Cerebellar cortex (tissue), 1 donor: ENCODE measurements at regions not wholly inside any gene's neighbourhood (a gene's known extent, or its start where the extent isn't known, plus 50 kb on each side); places are given as distances from the start of the nearest gene placed in this dataset.
A peak's percentile ranks its signal among the peaks of the same experiment; 100 is the strongest.
"Not testable (repeated sequence)": the region's sequence is repeated elsewhere in the genome, so short reads cannot be mapped to it uniquely, and the experiment has no call there.

Experiments
- DNase-seq: peaks from one replicate; pipeline ENCODE4 v3.0.0-alpha.2; 2015; ENCODE audit warnings: low spot score

- DNase-seq: no peak
These were observed 84.6 kb upstream of the WDR72 start for GRCh38 chr15:53843869-53844569.

DNA sequence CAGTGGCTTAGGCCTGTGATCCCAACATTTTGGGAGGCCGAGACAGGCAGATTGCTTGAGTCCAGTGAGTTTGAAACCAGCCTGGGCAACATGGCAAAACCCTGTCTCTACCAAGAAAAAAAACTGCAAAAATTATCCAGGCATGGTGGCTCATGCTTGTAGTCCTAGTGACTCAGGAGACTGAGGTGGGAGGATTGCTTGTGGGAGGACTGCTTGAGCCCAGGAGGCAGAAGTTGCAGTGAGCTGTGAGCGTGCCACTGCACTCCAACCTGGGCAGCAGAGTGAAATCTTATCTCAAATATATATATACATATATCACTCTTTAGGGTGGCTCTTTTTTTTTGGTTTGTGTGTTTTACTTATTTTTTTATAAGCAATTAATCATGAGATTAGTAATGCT lies 83.7 kb upstream of the WDR72 start:
- no peak for DNase-seq

DNA sequence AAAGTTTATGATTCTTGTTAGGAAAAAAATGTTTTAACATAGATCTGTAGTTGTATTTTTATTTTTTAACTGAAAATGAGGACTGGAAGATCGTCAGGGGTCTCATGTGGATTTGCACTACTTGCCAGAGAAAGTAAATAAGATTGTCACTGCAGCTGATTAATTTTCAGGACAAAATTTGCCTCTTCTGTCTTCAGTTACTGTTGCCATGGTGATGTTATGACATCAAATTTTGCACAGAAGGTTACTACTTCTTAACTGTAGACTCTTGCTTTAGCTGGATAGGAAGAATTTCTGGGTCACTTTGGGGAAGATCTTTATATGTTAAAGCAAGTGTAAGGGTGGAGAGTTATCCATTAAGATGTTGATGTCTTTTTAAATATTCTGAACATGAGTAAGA lies 82.2 kb upstream of the WDR72 start:
- no peak for DNase-seq

GRCh38 chr15:53840681-53841080 lies 81.2 kb upstream of the WDR72 start:
- DNase-seq: no peak

DNA sequence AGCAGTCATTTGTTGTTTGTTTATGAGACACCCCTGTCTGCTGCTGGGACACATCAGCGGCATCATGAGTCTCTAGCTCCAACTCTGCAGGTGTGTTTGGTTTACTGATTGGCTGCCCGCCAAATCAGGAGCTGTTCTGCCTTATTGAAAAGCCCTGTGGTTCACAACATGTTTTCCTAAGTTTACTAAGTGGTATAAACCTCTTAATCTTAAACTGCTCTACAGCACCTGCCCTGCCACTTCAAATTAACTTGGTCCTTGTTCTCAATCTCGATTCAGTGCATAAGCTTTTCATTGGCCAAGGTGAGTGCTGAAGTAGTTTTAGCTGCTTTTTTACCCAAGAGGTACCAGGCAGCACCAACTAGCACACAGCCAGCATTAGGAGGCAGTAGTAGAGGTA lies 77.8 kb upstream of the WDR72 start:
- peak; percentile 44 for DNase-seq

- DNase-seq: no peak
These were observed 77.2 kb upstream of the WDR72 start for GRCh38 chr15:53836618-53837017.

- DNase-seq: no peak
These were observed 75.8 kb upstream of the WDR72 start for GRCh38 chr15:53835309-53835708.

GRCh38 chr15:53834214-53834613 lies 74.8 kb upstream of the WDR72 start:
- peak; percentile 89 for DNase-seq

- DNase-seq: peak; percentile 92
These were observed 73.7 kb upstream of the WDR72 start for GRCh38 chr15:53833134-53833624.

GRCh38 chr15:53831907-53832770 lies 72.7 kb upstream of the WDR72 start:
- no peak for DNase-seq

DNA sequence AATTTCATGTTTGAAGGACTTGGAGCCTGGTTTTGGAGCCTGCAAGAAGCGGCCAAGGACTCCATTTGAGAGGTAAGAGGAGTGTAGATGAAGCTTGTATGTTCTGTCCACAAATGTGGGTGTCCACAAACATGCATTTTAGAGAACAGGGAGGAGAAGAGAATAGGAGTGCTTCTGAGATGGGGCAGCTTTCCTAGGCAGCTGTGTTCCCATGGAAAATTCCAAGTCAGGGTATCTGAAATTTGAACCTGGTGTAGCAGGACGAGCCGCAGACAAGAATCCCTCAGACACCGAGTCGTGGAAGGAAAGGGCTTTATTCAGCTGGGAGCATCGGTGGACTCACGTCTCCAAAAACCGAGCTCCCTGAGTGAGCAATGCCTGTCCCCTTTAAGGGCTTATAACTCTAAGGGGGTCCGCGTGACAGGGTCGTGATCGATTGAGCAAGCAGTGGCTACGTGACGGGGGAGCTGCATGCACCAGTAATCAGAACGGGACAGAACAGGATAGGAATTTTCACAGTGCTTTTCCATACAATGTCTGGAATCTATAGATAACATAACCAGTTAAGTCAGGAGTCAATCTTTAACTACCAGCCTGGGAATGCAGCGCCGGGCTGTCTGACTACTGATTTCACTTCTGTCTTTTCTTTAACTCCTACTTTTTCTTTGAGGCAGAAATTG lies 71.4 kb upstream of the WDR72 start:
- no peak for DNase-seq

GRCh38 chr15:53829923-53830459 lies 70.5 kb upstream of the WDR72 start:
- no peak for DNase-seq

- DNase-seq: no peak
These were observed 70.0 kb upstream of the WDR72 start for GRCh38 chr15:53829471-53829870.

DNA sequence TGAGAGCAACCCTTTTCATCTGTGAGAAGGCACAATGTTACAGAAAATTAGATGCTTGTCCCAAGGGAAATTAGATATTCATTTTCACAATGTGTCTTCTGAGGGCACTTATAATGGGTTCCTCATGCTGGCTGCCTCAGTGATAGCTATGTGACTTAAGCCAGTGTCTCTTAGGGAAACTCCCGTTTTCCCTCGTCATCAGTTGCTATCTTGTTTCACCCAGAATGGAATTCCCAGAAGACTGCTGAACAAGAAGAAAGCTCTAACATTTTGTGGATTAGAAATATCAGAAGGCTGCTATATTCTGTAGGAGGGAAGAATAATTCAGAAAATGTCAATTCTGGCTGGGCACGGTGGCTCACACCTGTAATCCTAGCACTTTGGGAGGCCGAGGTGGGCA lies 67.9 kb upstream of the WDR72 start:
- DNase-seq: no peak

- peak; percentile 65 for DNase-seq
These were observed 52.1 kb upstream of the WDR72 start for GRCh38 chr15:53811530-53811929.

DNA sequence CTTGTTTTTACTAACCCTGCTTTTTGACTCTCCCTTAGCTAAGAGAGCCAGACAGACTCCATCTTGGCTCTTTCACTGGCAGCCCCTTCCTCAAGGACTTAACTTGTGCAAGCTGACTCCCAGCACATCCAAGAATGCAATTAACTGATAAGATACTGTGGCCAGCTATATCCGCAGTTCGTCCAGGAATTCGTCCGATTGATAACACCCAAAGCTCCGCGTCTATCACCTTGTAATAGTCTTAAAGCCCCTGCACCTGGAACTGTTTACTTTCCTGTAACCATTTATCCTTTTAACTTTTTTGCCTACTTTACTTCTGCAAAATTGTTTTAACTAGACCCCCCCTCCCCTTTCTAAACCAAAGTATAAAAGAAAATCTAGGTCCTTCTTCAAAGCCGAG lies 50.8 kb upstream of the WDR72 start:
- not testable (repeated sequence) for DNase-seq
